CD4-positive, alpha-beta memory T cell (primary cell): ENCODE measurements at regions not wholly inside any gene's neighbourhood (a gene's known extent, or its start where the extent isn't known, plus 50 kb on each side); places are given as distances from the start of the nearest gene placed in this dataset.

Experiments
- CTCF ChIA-PET: fragments of 350-600 bp; sonication (Branson Sonifier 250); formaldehyde crosslinking; loops from one replicate; lab custom pipeline; 2021; ENCODE audit warnings: inconsistent platforms; ENCODE audit not compliant: partially characterized antibody; lab: Charles Lee
- POLR2A ChIA-PET: fragments of 350-600 bp; sonication (Branson Sonifier 250); formaldehyde crosslinking; loops from one replicate; lab custom pipeline; 2021; ENCODE audit not compliant: partially characterized antibody; lab: Charles Lee
- DNase-seq, 5 donors: peaks; one replicate each; pipeline versions ENCODE4 v3.0.0 to v3.0.0-alpha.2; 2020 to 2022; ENCODE audit warnings: mixed read lengths in 1 of 5
- H3K27ac ChIP-seq: one replicate; pipeline ENCODE4 v1.7.0; 2013; ENCODE audit warnings: low read depth, low read length
- H3K27me3 ChIP-seq: 2 replicates; pipeline ENCODE4 v1.7.0; 2013; ENCODE audit warnings: mild to moderate bottlenecking, low read length, moderate library complexity; ENCODE audit not compliant: insufficient read depth
- H3K36me3 ChIP-seq: 2 replicates; pipeline ENCODE4 v1.7.0; 2013; ENCODE audit warnings: mild to moderate bottlenecking, low read length, moderate library complexity; ENCODE audit not compliant: insufficient read depth
- H3K4me1 ChIP-seq: 2 replicates; pipeline ENCODE4 v1.7.0; 2013; ENCODE audit warnings: mild to moderate bottlenecking, low read length, moderate library complexity; ENCODE audit not compliant: insufficient read depth
- H3K4me3 ChIP-seq, 2 donors: one replicate each; pipeline ENCODE4 v1.7.0; 2013; ENCODE audit warnings: low read length in 2 of 2, mild to moderate bottlenecking in 1 of 2
- H3K9me3 ChIP-seq, 2 donors: one replicate each; pipeline ENCODE4 v1.7.0; 2013; ENCODE audit warnings: low read length in 2 of 2, control low read depth in 1 of 2; ENCODE audit not compliant: control insufficient read depth in 1 of 2
- H3K27ac Mint-ChIP-seq, 7 donors: one replicate each; pipeline ENCODE4 v1.8.0; 2020 to 2021; ENCODE audit warnings: mixed read lengths in 7 of 7, mild to moderate bottlenecking in 6 of 7, inconsistent platforms in 3 of 7, moderate library complexity in 3 of 7
- H3K27me3 Mint-ChIP-seq, 2 donors: one replicate each; pipeline ENCODE4 v1.8.0; 2020 to 2021; ENCODE audit warnings: mixed read lengths in 2 of 2
- H3K36me3 Mint-ChIP-seq, 2 donors: one replicate each; pipeline ENCODE4 v1.8.0; 2020 to 2021; ENCODE audit warnings: mixed read lengths in 2 of 2, inconsistent platforms in 1 of 2, mild to moderate bottlenecking in 1 of 2
- H3K4me1 Mint-ChIP-seq, 4 donors: one replicate each; pipeline ENCODE4 v1.8.0; 2020 to 2021; ENCODE audit warnings: mixed read lengths in 4 of 4, mild to moderate bottlenecking in 1 of 4
- H3K4me3 Mint-ChIP-seq, 8 donors: one replicate each; pipeline ENCODE4 v1.8.0; 2020 to 2021; ENCODE audit warnings: mixed read lengths in 8 of 8, mild to moderate bottlenecking in 7 of 8, moderate library complexity in 6 of 8, inconsistent platforms in 3 of 8
- H3K9me3 Mint-ChIP-seq, 8 donors: one replicate each; pipeline ENCODE4 v1.8.0; 2020 to 2021; ENCODE audit warnings: mixed read lengths in 8 of 8, mild to moderate bottlenecking in 5 of 8, inconsistent platforms in 3 of 8, moderate library complexity in 1 of 8
- intact Hi-C: fragments of 100-400 bp; cut with micrococcal nuclease; formaldehyde crosslinking; loops from one replicate; pipeline ENCODE4 v1.15.1; 2023

DNA sequence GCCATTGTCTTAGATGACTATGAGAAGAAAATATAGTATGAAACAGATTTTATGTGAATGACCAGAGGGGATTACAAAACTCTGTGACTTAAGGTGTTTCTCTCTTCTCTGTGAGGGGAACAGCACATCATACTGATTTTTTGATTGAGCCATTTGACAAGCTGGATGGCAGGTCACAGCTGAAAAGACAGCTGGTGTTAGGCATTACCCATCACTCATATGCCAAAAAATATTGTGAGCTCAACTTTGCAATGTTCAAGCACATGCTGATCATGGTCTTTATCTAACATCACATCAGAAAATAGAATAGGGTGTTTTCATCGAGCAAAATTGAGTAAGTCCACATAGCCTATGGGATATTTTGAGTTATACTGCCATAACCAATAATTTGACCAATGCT lies 86.7 kb upstream of the TECRL start:
- Histone ChIP-seq H3K4me3 (no peak overlapping the region), H3K9me3 (no peaks in the 10 kb centered on the region), H3K27me3 (no peaks in the 10 kb centered on the region), H3K36me3 (no peaks in the 10 kb centered on the region), H3K27ac (no peak overlapping the region), H3K4me1 (no peaks in the 10 kb centered on the region)
- ChIA-PET POLR2A (no interaction called here), CTCF (no interaction called here)
- Mint-ChIP-seq H3K9me3 (peaks cover 0 to 13% (median 5%) of the 10 kb centered on the region in 8 donors), H3K27me3 (no peaks in the 10 kb centered on the region), H3K27ac (no peak overlapping the region), H3K4me1 (no peaks in the 10 kb centered on the region), H3K4me3 (no peak overlapping the region), H3K36me3 (no peaks in the 10 kb centered on the region)
- intact Hi-C loops: no loop called here
- DNase-seq: no peak

DNA sequence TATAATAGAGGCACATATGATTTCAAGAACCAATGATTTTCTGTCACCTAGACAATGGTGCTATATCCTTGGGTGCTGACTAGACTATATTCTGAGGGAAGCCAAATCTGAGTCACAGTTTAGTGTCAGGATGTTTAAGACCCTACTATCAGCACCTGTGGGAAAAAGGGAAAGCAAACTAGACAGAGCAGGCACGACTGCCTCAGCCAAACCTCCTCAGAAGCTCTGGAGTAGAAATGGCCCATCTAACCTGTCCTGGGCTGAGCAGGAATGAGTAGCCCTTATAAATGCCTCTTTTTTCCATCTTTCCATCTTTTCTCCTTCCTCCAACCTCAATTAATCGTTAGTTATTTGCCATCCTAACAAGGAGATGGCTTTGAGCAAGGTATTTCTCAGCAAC lies 80.4 kb upstream of the TECRL start:
- no peaks in the 10 kb centered on the region for H3K27me3 ChIP-seq
- Mint-ChIP-seq H3K27me3 (no peaks in the 10 kb centered on the region), H3K36me3 (no peaks in the 10 kb centered on the region), H3K9me3 (peaks cover 0 to 17% (median 5%) of the 10 kb centered on the region in 8 donors), H3K27ac (no peak overlapping the region), H3K4me3 (no peak overlapping the region), H3K4me1 (no peaks in the 10 kb centered on the region)
- no peak for DNase-seq
- H3K4me1 ChIP-seq: no peaks in the 10 kb centered on the region
- no peak overlapping the region for H3K27ac ChIP-seq
- no peaks in the 10 kb centered on the region for H3K36me3 ChIP-seq
- intact Hi-C loops: no loop called here
- no peak overlapping the region for H3K4me3 ChIP-seq
- CTCF ChIA-PET: no interaction called here
- POLR2A ChIA-PET: no interaction called here
- no peaks in the 10 kb centered on the region for H3K9me3 ChIP-seq

DNA sequence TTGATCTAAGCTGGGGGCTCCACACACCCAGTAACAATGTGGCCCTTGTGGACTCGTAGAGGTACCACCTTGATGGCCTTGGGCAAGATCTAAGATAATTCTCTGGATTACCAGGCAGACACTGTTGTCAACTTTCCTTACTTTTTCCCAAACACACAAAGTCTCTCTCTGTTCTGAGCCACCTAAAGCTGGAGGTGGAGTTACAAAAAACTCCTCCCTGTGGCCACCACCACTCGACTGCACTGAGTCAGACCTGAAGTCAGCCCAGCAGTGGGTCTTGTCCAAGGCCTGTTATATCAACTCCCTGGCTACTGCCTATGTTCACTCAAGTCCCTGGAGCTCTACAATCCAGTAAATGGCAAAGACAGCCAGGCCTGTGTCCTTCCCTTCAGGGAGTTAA lies 70.1 kb upstream of the TECRL start:
- Histone ChIP-seq H3K4me1 (no peaks in the 10 kb centered on the region), H3K4me3 (no peak overlapping the region), H3K27ac (no peak overlapping the region), H3K9me3 (no peaks in the 10 kb centered on the region), H3K27me3 (no peaks in the 10 kb centered on the region), H3K36me3 (no peaks in the 10 kb centered on the region)
- H3K27me3 Mint-ChIP-seq: no peaks in the 10 kb centered on the region
- peaks cover 0 to 21% (median 11%) of the 10 kb centered on the region in 8 donors for H3K9me3 Mint-ChIP-seq
- no peak overlapping the region for H3K4me3 Mint-ChIP-seq
- DNase-seq: no peak
- CTCF ChIA-PET: no interaction called here
- no peaks in the 10 kb centered on the region for H3K36me3 Mint-ChIP-seq
- H3K27ac Mint-ChIP-seq: no peak overlapping the region
- POLR2A ChIA-PET: no interaction called here
- no peaks in the 10 kb centered on the region for H3K4me1 Mint-ChIP-seq
- intact Hi-C loops: no loop called here

DNA sequence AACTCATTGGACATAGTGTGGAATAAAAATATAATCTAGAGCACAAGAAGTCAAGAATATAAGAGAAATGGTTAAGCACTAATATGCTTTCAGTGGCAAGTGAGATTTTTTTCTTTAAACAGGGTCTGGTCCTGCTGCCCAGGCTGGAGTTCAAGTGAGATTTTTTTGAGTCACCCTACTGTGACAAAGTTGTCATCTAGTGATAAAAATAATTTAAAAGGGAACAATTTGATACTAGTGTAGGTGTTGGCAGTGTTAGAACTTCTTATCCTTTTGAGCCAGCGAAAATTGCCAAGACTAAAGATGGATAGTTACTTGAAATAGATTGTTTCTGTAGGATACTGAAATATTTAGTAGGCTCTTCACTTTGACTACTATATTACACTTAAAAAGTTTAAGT lies 67.9 kb upstream of the TECRL start:
- H3K4me1 ChIP-seq: no peaks in the 10 kb centered on the region
- H3K27ac ChIP-seq: no peak overlapping the region
- no peak overlapping the region for H3K4me3 Mint-ChIP-seq
- POLR2A ChIA-PET: no interaction called here
- intact Hi-C loops: no loop called here
- no peaks in the 10 kb centered on the region for H3K36me3 Mint-ChIP-seq
- no peaks in the 10 kb centered on the region for H3K36me3 ChIP-seq
- H3K27me3 ChIP-seq: no peaks in the 10 kb centered on the region
- H3K27ac Mint-ChIP-seq: no peak overlapping the region
- H3K4me1 Mint-ChIP-seq: no peaks in the 10 kb centered on the region
- H3K4me3 ChIP-seq: no peak overlapping the region
- no peaks in the 10 kb centered on the region for H3K27me3 Mint-ChIP-seq
- DNase-seq: no peak
- CTCF ChIA-PET: no interaction called here
- H3K9me3 ChIP-seq: no peaks in the 10 kb centered on the region
- peaks cover 0 to 16% (median 6%) of the 10 kb centered on the region in 8 donors for H3K9me3 Mint-ChIP-seq

DNA sequence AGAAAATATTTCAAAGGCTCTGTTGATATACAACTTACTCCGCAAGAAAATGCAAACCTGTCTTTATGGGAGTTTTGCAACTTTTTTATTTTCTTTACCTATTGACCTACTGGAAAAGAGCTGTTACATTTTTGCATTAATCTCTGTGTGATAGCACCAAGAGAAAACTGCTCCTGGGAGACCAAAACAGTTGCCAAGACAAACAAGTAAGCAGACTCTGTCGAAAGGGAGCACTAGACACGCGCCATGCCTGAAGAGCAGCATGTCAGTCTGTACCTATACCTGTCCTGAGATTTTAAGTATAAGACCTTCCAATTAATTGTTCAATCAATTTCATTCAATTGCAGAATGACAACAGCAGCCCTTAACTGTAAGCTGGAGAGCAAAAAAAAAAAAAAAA lies 56.0 kb upstream of the TECRL start:
- Histone ChIP-seq H3K9me3 (no peaks in the 10 kb centered on the region), H3K4me3 (no peak overlapping the region), H3K27me3 (no peaks in the 10 kb centered on the region), H3K4me1 (no peaks in the 10 kb centered on the region), H3K27ac (no peak overlapping the region), H3K36me3 (no peaks in the 10 kb centered on the region)
- H3K4me3 Mint-ChIP-seq: no peak overlapping the region
- intact Hi-C loops: no loop called here
- no peaks in the 10 kb centered on the region for H3K36me3 Mint-ChIP-seq
- peaks cover 0 to 9% (median 4%) of the 10 kb centered on the region in 8 donors for H3K9me3 Mint-ChIP-seq
- no peaks in the 10 kb centered on the region for H3K27me3 Mint-ChIP-seq
- H3K27ac Mint-ChIP-seq: no peak overlapping the region
- POLR2A ChIA-PET: no interaction called here
- CTCF ChIA-PET: no interaction called here
- no peak for DNase-seq
- no peaks in the 10 kb centered on the region for H3K4me1 Mint-ChIP-seq

DNA sequence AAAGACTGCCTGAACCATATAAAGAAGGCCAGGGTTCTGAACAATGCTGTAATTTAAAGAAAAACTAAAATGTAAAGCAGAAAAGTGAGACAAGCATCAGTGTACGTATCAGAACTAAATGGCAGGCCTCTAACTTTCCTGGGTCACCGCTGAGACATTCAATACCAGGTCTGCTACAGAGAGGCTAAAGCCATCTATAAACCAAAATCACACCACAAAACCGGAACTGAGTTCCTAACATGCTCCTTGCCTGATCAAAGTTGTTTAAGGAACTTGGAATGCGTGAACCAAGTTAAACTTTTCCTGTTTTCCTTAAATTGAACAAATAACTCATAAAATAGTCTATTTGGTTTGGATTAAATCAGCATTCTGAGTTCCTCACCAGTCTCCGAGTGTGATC lies 55.3 kb upstream of the TECRL start:
- no peaks in the 10 kb centered on the region for H3K27me3 Mint-ChIP-seq
- Histone ChIP-seq H3K4me3 (no peak overlapping the region), H3K4me1 (no peaks in the 10 kb centered on the region), H3K9me3 (no peaks in the 10 kb centered on the region), H3K36me3 (no peaks in the 10 kb centered on the region), H3K27me3 (no peaks in the 10 kb centered on the region), H3K27ac (no peak overlapping the region)
- DNase-seq: no peak
- H3K27ac Mint-ChIP-seq: no peak overlapping the region
- H3K4me3 Mint-ChIP-seq: no peak overlapping the region
- ChIA-PET CTCF (no interaction called here), POLR2A (no interaction called here)
- intact Hi-C loops: no loop called here
- peaks cover 0 to 9% (median 4%) of the 10 kb centered on the region in 8 donors for H3K9me3 Mint-ChIP-seq
- H3K4me1 Mint-ChIP-seq: no peaks in the 10 kb centered on the region
- H3K36me3 Mint-ChIP-seq: no peaks in the 10 kb centered on the region
